RWPE2 (cell line): ENCODE measurements at regions not wholly inside any gene's neighbourhood (a gene's known extent, or its start where the extent isn't known, plus 50 kb on each side); places are given as distances from the start of the nearest gene placed in this dataset.

Source experiments
- ATAC-seq: fragments of 200-7000 bp; cut with Tn5 transposase; 3 replicates; pipeline ENCODE4 v1.9.1; 2021; ENCODE audit warnings: low read depth
- DNase-seq: peaks from one replicate; pipeline ENCODE4 v3.0.0-alpha.2; 2020; ENCODE audit warnings: low spot score
- H3K27ac ChIP-seq: fragments of 450-650 bp; 2 replicates; pipeline ENCODE4 v1.5.1; 2017; ENCODE audit warnings: mild to moderate bottlenecking; ENCODE audit not compliant: poor library complexity, severe bottlenecking
- H3K27me3 ChIP-seq: fragments of 250-450 bp; sonication (Bioruptor Pico); 2 replicates; pipeline ENCODE4 v1.5.1; 2021; ENCODE audit warnings: mild to moderate bottlenecking, moderate library complexity; ENCODE audit not compliant: insufficient read depth, poor library complexity, severe bottlenecking
- H3K36me3 ChIP-seq: fragments of 250-450 bp; sonication (Bioruptor Pico); 2 replicates; pipeline ENCODE4 v1.5.1; 2020; ENCODE audit warnings: low read depth, mild to moderate bottlenecking, moderate library complexity
- H3K4me1 ChIP-seq: fragments of 250-450 bp; sonication (Bioruptor Pico); 2 replicates; pipeline ENCODE4 v1.5.1; 2021; ENCODE audit warnings: mild to moderate bottlenecking, moderate library complexity; ENCODE audit not compliant: insufficient read depth, poor library complexity, severe bottlenecking
- H3K4me3 ChIP-seq: fragments of 250-450 bp; sonication (Bioruptor Pico); 2 replicates; pipeline ENCODE4 v1.5.1; 2021; ENCODE audit warnings: mild to moderate bottlenecking, moderate library complexity; ENCODE audit not compliant: severe bottlenecking
- H3K9me3 ChIP-seq: fragments of 250-450 bp; sonication (Bioruptor Pico); 2 replicates; pipeline ENCODE4 v1.5.1; 2021; ENCODE audit warnings: mild to moderate bottlenecking, moderate library complexity; ENCODE audit not compliant: severe bottlenecking
- TF ChIP-seq, protein P1 (sequence below): fragments of 450-650 bp; IDR thresholded peaks from one replicate; pipeline ENCODE4 v1.5.1; 2017; ENCODE audit warnings: mild to moderate bottlenecking, moderate library complexity; ENCODE audit not compliant: poor library complexity, severe bottlenecking

DNA sequence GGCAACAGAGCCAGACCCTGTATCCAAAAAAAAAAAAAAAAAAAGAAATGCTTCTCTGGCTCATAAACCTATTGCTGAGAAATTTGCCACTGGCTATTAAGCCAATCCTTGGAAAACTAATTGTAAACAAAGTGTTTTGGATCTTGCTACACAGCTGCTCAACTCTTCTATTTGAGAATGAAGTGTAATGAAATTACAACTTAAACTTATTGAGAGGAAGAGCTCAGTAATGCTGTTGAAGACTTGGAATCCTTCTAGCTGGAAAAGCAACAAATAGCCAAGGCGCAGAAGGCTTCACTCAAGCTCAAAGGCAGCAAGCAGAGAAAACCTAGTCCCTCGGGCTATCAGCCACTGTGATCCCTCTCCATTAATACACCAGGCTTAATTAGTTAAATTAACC, 99.6 kb upstream of the ZNF438 start:
- no peak for ATAC-seq
- H3K27ac ChIP-seq: no peak overlapping the region
- no peaks in the 10 kb centered on the region for H3K27me3 ChIP-seq

DNA sequence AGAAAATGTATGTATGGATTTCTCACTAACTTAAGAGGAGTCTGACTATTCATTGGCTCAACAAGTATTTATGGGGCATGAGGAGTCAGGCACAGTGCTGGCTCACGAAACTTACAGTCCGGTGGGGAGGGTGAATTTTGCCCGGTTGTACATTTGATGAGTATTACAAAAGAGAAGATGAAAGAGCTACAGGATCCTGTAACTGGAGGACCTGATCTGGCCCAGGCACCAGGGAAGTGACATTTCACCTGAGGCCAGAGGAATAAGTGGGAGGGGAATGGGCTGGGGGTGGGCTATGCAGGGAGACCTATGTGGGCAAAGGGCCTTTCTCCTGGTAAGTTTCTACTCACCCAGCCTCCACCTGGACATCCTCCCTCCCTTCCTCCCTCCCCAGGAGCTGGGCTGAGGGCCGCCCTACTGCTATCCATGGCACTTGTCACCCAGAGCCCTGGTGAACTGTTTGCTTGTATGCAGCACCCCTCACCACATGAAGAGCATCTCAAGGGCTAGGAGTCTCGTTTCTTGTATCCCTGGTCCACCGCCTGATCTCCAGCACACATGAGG, 101.1 kb upstream of the ZNF438 start:
- Histone ChIP-seq H3K4me3 (no peak overlapping the region), H3K27me3 (no peaks in the 10 kb centered on the region), H3K9me3 (no peaks in the 10 kb centered on the region), H3K27ac (no peak overlapping the region), H3K4me1 (peaks cover 8% of the 10 kb centered on the region), H3K36me3 (no peaks in the 10 kb centered on the region)
- DNase-seq: no peak
- TF ChIP-seq, protein P1, sequence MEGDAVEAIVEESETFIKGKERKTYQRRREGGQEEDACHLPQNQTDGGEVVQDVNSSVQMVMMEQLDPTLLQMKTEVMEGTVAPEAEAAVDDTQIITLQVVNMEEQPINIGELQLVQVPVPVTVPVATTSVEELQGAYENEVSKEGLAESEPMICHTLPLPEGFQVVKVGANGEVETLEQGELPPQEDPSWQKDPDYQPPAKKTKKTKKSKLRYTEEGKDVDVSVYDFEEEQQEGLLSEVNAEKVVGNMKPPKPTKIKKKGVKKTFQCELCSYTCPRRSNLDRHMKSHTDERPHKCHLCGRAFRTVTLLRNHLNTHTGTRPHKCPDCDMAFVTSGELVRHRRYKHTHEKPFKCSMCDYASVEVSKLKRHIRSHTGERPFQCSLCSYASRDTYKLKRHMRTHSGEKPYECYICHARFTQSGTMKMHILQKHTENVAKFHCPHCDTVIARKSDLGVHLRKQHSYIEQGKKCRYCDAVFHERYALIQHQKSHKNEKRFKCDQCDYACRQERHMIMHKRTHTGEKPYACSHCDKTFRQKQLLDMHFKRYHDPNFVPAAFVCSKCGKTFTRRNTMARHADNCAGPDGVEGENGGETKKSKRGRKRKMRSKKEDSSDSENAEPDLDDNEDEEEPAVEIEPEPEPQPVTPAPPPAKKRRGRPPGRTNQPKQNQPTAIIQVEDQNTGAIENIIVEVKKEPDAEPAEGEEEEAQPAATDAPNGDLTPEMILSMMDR: no peak
- no peak for ATAC-seq

More for the DNA sequence above, 99.6 kb upstream of the ZNF438 start:
- H3K4me1 ChIP-seq: peaks cover 8% of the 10 kb centered on the region
- DNase-seq: no peak
- H3K36me3 ChIP-seq: no peaks in the 10 kb centered on the region
- H3K4me3 ChIP-seq: no peak overlapping the region
- H3K9me3 ChIP-seq: no peaks in the 10 kb centered on the region
- TF ChIP-seq, protein P1: no peak

DNA sequence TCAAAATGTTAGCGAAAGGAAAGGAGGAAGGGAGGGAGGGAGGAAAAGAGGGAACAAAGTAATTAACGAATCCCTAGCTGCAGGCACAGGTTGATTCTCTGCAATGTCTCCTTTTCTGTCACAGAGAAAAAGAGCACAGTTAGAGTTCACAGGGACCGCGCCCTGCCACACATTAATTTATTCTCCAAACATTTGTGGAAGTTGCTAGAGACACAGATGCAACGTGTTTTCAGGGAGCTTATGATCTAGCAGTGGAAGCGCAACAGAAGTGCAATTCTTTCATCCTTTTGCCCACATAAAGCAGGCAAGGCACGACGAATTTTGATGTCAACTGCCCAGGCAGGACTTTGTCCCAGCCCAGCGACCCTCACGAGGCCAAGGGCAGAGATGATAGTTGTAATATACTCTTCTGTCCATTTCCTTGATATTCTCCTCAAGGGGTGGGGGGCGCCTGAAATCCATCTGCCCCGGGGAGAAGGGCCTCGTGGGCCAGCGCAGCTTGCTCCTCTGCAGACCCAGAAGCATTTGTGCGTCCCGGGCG, 101.7 kb upstream of the ZNF438 start:
- no peaks in the 10 kb centered on the region for H3K9me3 ChIP-seq
- no peak overlapping the region for H3K4me3 ChIP-seq
- peaks cover 8% of the 10 kb centered on the region for H3K4me1 ChIP-seq
- no peak overlapping the region for H3K27ac ChIP-seq
- DNase-seq: no peak
- TF ChIP-seq, protein P1: no peak
- ATAC-seq: no peak
- H3K27me3 ChIP-seq: no peaks in the 10 kb centered on the region
- no peaks in the 10 kb centered on the region for H3K36me3 ChIP-seq

DNA sequence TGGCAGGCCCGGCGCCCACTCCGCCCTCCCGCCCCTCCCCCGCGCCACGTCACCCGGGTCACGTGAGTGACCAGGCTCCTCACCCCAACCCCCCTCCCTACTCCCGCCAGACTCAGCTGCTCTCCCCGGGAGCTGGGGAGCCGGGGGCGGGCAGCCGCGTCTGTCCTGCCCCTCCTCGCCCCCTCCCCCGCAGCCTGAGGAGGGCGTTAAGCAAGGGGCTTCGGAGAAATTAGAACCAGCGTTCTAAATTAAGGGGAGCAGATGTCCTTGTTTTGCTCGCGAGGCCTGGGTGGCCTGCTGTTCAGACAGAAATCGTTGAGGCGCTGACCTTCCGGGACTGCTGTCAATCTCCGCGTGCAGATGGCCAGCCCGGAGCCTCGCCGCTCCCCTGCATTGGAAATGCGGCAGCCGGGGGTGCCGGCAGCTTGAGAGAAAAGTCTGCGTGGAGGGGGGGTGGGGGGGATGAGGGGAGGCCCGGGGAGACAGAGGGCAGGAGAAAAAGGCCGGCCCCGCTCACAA, 102.2 kb upstream of the ZNF438 start:
- TF ChIP-seq, protein P1: no peak
- peak; percentile 41 for ATAC-seq
- H3K27ac ChIP-seq: peak overlapping the region; percentile 34
- H3K27me3 ChIP-seq: no peaks in the 10 kb centered on the region
- DNase-seq: no peak
- H3K36me3 ChIP-seq: no peaks in the 10 kb centered on the region
- H3K9me3 ChIP-seq: no peaks in the 10 kb centered on the region
- H3K4me1 ChIP-seq: peaks cover 8% of the 10 kb centered on the region
- no peak overlapping the region for H3K4me3 ChIP-seq

DNA sequence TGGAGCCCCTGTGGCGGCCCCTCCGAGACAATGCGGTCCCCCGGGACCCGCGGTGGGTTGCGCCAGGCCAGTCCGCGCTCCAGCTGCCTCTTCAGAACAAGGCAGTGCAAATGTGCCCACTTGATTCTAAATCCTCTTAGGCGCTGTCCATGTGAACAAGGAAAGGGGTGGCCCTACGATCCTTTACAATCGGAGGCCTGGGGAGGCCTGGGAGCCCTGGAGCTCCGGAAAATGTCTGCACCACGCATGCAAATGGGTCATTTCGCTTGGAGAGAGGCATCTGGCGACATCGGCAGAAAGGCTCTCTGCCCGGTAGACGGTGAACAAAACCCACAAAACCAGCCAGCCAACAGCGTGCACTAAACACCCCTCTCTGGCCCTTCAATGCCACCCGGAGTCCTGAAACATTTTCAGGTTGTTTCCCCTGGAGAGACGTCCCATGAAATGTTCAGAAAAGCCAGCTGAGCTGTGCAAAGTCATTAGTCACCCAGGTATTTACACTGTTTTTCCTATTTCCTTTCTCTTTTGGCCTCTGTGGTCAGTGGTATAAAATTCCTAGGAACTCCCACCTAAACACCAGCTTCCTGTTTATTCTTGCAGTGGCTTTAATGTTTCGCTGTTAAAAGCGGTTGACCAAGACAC, 102.8 kb upstream of the ZNF438 start:
- Histone ChIP-seq H3K4me1 (peaks cover 8% of the 10 kb centered on the region), H3K36me3 (no peaks in the 10 kb centered on the region), H3K9me3 (no peaks in the 10 kb centered on the region), H3K27me3 (no peaks in the 10 kb centered on the region), H3K4me3 (no peak overlapping the region), H3K27ac (peak overlapping the region; percentile 34)
- DNase-seq (no peak), ATAC-seq (peak; percentile 68)
- TF ChIP-seq, protein P1: no peak
